K562 (cell line): ENCODE measurements at regions not wholly inside any gene's neighbourhood (a gene's known extent, or its start where the extent isn't known, plus 50 kb on each side); places are given as distances from the start of the nearest gene placed in this dataset.

Experiments used
- ATAC-seq: fragments of 200-7000 bp; cut with Tn5 transposase; 3 replicates; pipeline ENCODE4 v1.9.1; 2020; ENCODE audit warnings: moderate library complexity
- BruUV-seq: library from RNA; stranded (reverse); fragments of 400-500 nt; replicated peaks from 2 replicates; lab custom pipeline; 2021; lab: Mats Ljungman, UMichigan
- CTCF ChIA-PET: fragments of 300-600 bp; formaldehyde crosslinking; extraction: SDS; loops from one replicate; lab custom pipeline; 2021; ENCODE audit warnings: low intra/inter-chr PET ratio; lab: Yijun Ruan, JAX
- POLR2A ChIA-PET: fragments of 300-600, 350-650 bp; sonication (Branson Sonifier 250); formaldehyde crosslinking; extraction: SDS; loops from one replicate; lab custom pipeline; 2021; ENCODE audit warnings: antibody characterized with exemption, inconsistent platforms; lab: Yijun Ruan, JAX
- DNase-seq, 4 experiments: peaks; one replicate each; pipeline versions ENCODE4 v3.0.0 to v3.0.0-alpha.2; 2011 to 2018; ENCODE audit warnings: low spot score in 3 of 4, mixed read lengths in 3 of 4; ENCODE audit errors: extremely low read depth in 1 of 4
- FAIRE-seq: peaks from 2 replicates; lab custom pipeline; 2011; peaks lifted over from hg19 to GRCh38; lab: Jason Lieb, UNC
- H2AFZ ChIP-seq: 2 replicates; pipeline ENCODE4 v1.6.0; 2011; ENCODE audit warnings: low read depth, low read length, control low read depth, inconsistent platforms
- H3K27ac ChIP-seq: fragments of 200-600 bp; 3 replicates; pipeline ENCODE4 v1.8.0; 2011; ENCODE audit warnings: low read depth, mild to moderate bottlenecking, control low read depth, inconsistent platforms, low read length, moderate library complexity, mixed read lengths; ENCODE audit errors: extremely low read depth
- H3K27me3 ChIP-seq, 2 experiments: fragments of 300-600 bp in 1 of 2; 2 replicates in 1 of 2; 3 replicates in 1 of 2; pipeline versions ENCODE4 v1.6.0 to v1.8.0; 2011; ENCODE audit warnings: inconsistent platforms in 2 of 2, low read length in 2 of 2, mild to moderate bottlenecking in 1 of 2, mixed read lengths in 1 of 2, moderate library complexity in 1 of 2; ENCODE audit not compliant: control insufficient read depth in 2 of 2, insufficient read depth in 2 of 2
- H3K36me3 ChIP-seq: fragments of 300-600 bp; 3 replicates; pipeline ENCODE4 v1.8.0; 2011; ENCODE audit warnings: mild to moderate bottlenecking, low read length, inconsistent platforms; ENCODE audit not compliant: control insufficient read depth, insufficient read depth
- H3K4me1 ChIP-seq, 2 experiments: fragments of 200-600 bp in 1 of 2; replicated peaks in 1 of 2; 2 replicates in 1 of 2; 3 replicates in 1 of 2; pipeline versions ENCODE4 v1.5.1 to v1.8.0; 2011; ENCODE audit warnings: inconsistent platforms in 2 of 2, low read length in 2 of 2, mild to moderate bottlenecking in 1 of 2, mixed read lengths in 1 of 2, moderate library complexity in 1 of 2; ENCODE audit not compliant: control insufficient read depth in 2 of 2, insufficient read depth in 2 of 2
- H3K4me2 ChIP-seq: 2 replicates; pipeline ENCODE4 v1.6.1; 2011; ENCODE audit warnings: low read length, control low read depth, inconsistent platforms, mixed read lengths; ENCODE audit not compliant: insufficient read depth
- H3K4me3 ChIP-seq: fragments of 200-600 bp; sonication (generic), shearing (Covaris generic); 2 replicates; pipeline ENCODE4 v1.5.1; 2016; ENCODE audit warnings: control low read depth, inconsistent platforms
- H3K79me2 ChIP-seq: fragments of 200-600 bp; 3 replicates; pipeline ENCODE4 v1.8.0; 2011; ENCODE audit warnings: low read length, inconsistent platforms; ENCODE audit not compliant: control insufficient read depth, insufficient read depth
- H3K9ac ChIP-seq, 2 experiments: 2 replicates each; pipeline versions ENCODE4 v1.6.0 to v1.6.1; 2011; ENCODE audit warnings: low read depth in 2 of 2, low read length in 2 of 2, control low read depth in 1 of 2, inconsistent platforms in 1 of 2, mild to moderate bottlenecking in 1 of 2, mixed read lengths in 1 of 2; ENCODE audit not compliant: insufficient read depth in 1 of 2
- H3K9me1 ChIP-seq: one replicate; pipeline ENCODE4 v1.6.0; 2011; ENCODE audit warnings: inconsistent platforms, mild to moderate bottlenecking, low read length, moderate library complexity; ENCODE audit not compliant: control insufficient read depth, insufficient read depth
- H3K9me3 ChIP-seq: replicated peaks from 2 replicates; pipeline ENCODE4 v1.5.1; 2011; ENCODE audit warnings: low read depth, low read length, inconsistent platforms; ENCODE audit not compliant: control insufficient read depth, insufficient read depth
- H4K20me1 ChIP-seq: replicated peaks from 2 replicates; pipeline ENCODE4 v1.6.1; 2011; ENCODE audit warnings: low read length, inconsistent platforms, mixed read lengths; ENCODE audit not compliant: control insufficient read depth, insufficient read depth
- GABPA ChIP-seq: fragments of 200-800 bp; sonication (Bioruptor generic); conservative IDR thresholded peaks from 2 replicates; pipeline ENCODE4 v1.6.1; 2016; ENCODE audit warnings: low read depth, missing genetic modification characterization, missing compliant biosample characterization
- HNRNPK ChIP-seq: fragments of 200-400 bp; formaldehyde crosslinking; IDR thresholded peaks from one replicate; pipeline ENCODE4 v1.6.1; 2018; ENCODE audit warnings: mild to moderate bottlenecking, low read depth, low read length; ENCODE audit not compliant: poor library complexity, severe bottlenecking
- KLF13 ChIP-seq: fragments of 450-650 bp; IDR thresholded peaks from 2 replicates; pipeline ENCODE4 v1.6.1; 2016; ENCODE audit warnings: missing genetic modification characterization, low read depth, mild to moderate bottlenecking, missing compliant biosample characterization, moderate library complexity, borderline replicate concordance
- PHTF2 ChIP-seq: fragments of 250-450 bp; sonication (Bioruptor Pico); IDR thresholded peaks from 2 replicates; pipeline ENCODE4 v1.5.0; 2021; ENCODE audit warnings: mild to moderate bottlenecking
- RUNX1 ChIP-seq: sonication (generic); IDR thresholded peaks from 2 replicates; pipeline ENCODE4 v1.6.1; 2016; ENCODE audit warnings: antibody characterized with exemption, low read depth
- SIRT6 ChIP-seq: IDR thresholded peaks from one replicate; pipeline ENCODE4 v1.6.1; 2012; ENCODE audit warnings: low read depth, mild to moderate bottlenecking, control low read depth, inconsistent platforms, low read length, moderate library complexity
- ZBTB7A ChIP-seq: IDR thresholded peaks from 2 replicates; pipeline ENCODE4 v1.6.1; 2011; ENCODE audit warnings: low read depth, mild to moderate bottlenecking, low read length, moderate library complexity, borderline replicate concordance; ENCODE audit not compliant: control insufficient read depth
- ZNF197 ChIP-seq: fragments of 200-800 bp; sonication (Bioruptor generic); IDR thresholded peaks from 2 replicates; pipeline ENCODE4 v1.6.1; 2016; ENCODE audit warnings: low read depth, missing genetic modification characterization, missing compliant biosample characterization
- ZNF384 ChIP-seq: IDR thresholded peaks from 2 replicates; pipeline ENCODE4 v1.6.1; 2012; ENCODE audit warnings: low read depth, low read length, improper control_type of control experiment
- ZNF583 ChIP-seq: fragments of 250-450 bp; sonication (Bioruptor Pico); IDR thresholded peaks from 2 replicates; pipeline ENCODE4 v1.4.0; 2020
- ZNF717 ChIP-seq: fragments of 250-450 bp; sonication (Bioruptor Pico); IDR thresholded peaks from 2 replicates; pipeline ENCODE4 v1.5.0; 2021
- WGBS: fragments of 100-300 bp; shearing (Covaris generic); methylation state at CpG from one replicate; pipeline ENCODE4 v1.1.6; 2016; ENCODE audit warnings: low coverage, mixed read lengths; ENCODE audit not compliant: insufficient coverage; ENCODE audit errors: missing lambda C conversion rate; 5-methylcytosine and 5-hydroxymethylcytosine counted together
- in situ Hi-C: fragments of 300-500 bp; cut with MboI; formaldehyde crosslinking; loops from 4 replicates; pipeline ENCODE4 v1.15.0; 2018; ENCODE audit warnings: inconsistent platforms, mixed read lengths
- intact Hi-C: fragments of 100-400 bp; cut with micrococcal nuclease; formaldehyde crosslinking; loops from 2 replicates; pipeline ENCODE4 v1.14.2; 2022
- TF ChIP-seq, protein P1 (sequence below): fragments of 450-650 bp; formaldehyde crosslinking; IDR thresholded peaks from 2 replicates; pipeline ENCODE4 v1.4.0; 2022; ENCODE audit warnings: missing genetic modification characterization

DNA sequence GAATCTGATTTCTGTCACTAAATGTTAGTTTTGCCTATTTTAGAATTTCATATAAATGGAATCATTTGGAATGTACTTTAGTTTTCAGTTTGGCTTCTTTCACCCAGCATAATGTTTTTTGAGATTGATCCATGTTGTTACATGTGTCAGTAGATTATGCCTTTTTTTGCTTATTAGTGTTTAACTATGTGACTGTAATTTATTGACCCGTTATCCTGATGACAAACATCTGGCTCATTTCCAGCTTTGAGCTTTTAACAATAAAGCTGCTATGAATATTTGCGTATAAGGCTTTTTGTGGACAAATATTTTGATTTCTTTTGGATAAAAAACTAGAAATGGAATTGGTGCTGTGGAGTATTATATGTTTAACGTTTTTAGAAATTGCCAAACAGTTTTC is 254.5 kb upstream of the CFAP20DC start:
- Histone ChIP-seq H2AFZ (no peak overlapping the region), H3K9me1 (no peaks in the 10 kb centered on the region), H3K4me2 (no peak overlapping the region), H3K4me3 (no peak overlapping the region), H4K20me1 (no peaks in the 10 kb centered on the region), H3K79me2 (no peaks in the 10 kb centered on the region), H3K9ac (no peak overlapping the region), H3K27me3 (no peaks in the 10 kb centered on the region), H3K36me3 (no peaks in the 10 kb centered on the region), H3K27ac (no peak overlapping the region), H3K9me3 (no peaks in the 10 kb centered on the region), H3K4me1 (no peaks in the 10 kb centered on the region)
- in situ Hi-C loops = no loop called here
- ChIA-PET CTCF (no interaction called here), POLR2A (no interaction called here)
- 0% methylated on average over 3 of the region's 3 CpGs for WGBS
- ATAC-seq (no peak), FAIRE-seq (no peak), DNase-seq (no peak)
- intact Hi-C loops = no loop called here
- BruUV-seq = no TSS peak
- TF ChIP-seq SIRT6 = no peak
- TF ChIP-seq ZBTB7A = no peak
- TF ChIP-seq GABPA (tag) = no peak
- TF ChIP-seq KLF13 (tag) = no peak
- no peak for TF ChIP-seq PHTF2 (CRISPR knock-in tag)
- no peak for TF ChIP-seq RUNX1
- no peak for TF ChIP-seq HNRNPK
- TF ChIP-seq ZNF717 = no peak
- no peak for TF ChIP-seq ZNF197 (CRISPR knock-in tag)
- TF ChIP-seq, protein P1, sequence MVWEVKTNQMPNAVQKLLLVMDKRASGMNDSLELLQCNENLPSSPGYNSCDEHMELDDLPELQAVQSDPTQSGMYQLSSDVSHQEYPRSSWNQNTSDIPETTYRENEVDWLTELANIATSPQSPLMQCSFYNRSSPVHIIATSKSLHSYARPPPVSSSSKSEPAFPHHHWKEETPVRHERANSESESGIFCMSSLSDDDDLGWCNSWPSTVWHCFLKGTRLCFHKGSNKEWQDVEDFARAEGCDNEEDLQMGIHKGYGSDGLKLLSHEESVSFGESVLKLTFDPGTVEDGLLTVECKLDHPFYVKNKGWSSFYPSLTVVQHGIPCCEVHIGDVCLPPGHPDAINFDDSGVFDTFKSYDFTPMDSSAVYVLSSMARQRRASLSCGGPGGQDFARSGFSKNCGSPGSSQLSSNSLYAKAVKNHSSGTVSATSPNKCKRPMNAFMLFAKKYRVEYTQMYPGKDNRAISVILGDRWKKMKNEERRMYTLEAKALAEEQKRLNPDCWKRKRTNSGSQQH (CRISPR knock-in tag) = no peak
- no peak for TF ChIP-seq ZNF384
- no peak for TF ChIP-seq ZNF583
